GM18858 (cell line): ENCODE measurements at regions not wholly inside any gene's neighbourhood (a gene's known extent, or its start where the extent isn't known, plus 50 kb on each side); places are given as distances from the start of the nearest gene placed in this dataset.

ENCODE experiments used
- ATAC-seq: cut with Tn5 transposase; IDR thresholded peaks from one replicate; pipeline ENCODE4 v1.9.1; 2021; ENCODE audit not compliant: unreplicated experiment

GRCh38 chrX:45358392-45358791 is 157.7 kb upstream of the DIPK2B start:
- no peak for ATAC-seq

- no peak for ATAC-seq
These were observed 152.8 kb upstream of the DIPK2B start for GRCh38 chrX:45353456-45353855.

- no peak for ATAC-seq
These were observed 151.9 kb upstream of the DIPK2B start for GRCh38 chrX:45352611-45353010.

- no peak for ATAC-seq
These were observed 150.8 kb upstream of the DIPK2B start for GRCh38 chrX:45351478-45351877.

- no peak for ATAC-seq
These were observed 147.6 kb upstream of the DIPK2B start for GRCh38 chrX:45348296-45348695.

GRCh38 chrX:45347877-45348276 is 147.2 kb upstream of the DIPK2B start:
- ATAC-seq, result no peak

GRCh38 chrX:45344594-45344993 is 143.9 kb upstream of the DIPK2B start:
- no peak for ATAC-seq

GRCh38 chrX:45329217-45329616 is 128.5 kb upstream of the DIPK2B start:
- ATAC-seq, result no peak

GRCh38 chrX:45324941-45325340 is 124.3 kb upstream of the DIPK2B start:
- no peak for ATAC-seq

- ATAC-seq, result no peak
These were observed 122.7 kb upstream of the DIPK2B start for GRCh38 chrX:45323387-45323786.

GRCh38 chrX:45322820-45323219 is 122.1 kb upstream of the DIPK2B start:
- ATAC-seq, result no peak

GRCh38 chrX:45322382-45322781 is 121.7 kb upstream of the DIPK2B start:
- no peak for ATAC-seq

- ATAC-seq, result no peak
These were observed 119.5 kb upstream of the DIPK2B start for GRCh38 chrX:45320191-45320590.

GRCh38 chrX:45309801-45310200 is 109.1 kb upstream of the DIPK2B start:
- no peak for ATAC-seq

GRCh38 chrX:45309096-45309495 is 108.4 kb upstream of the DIPK2B start:
- ATAC-seq, result no peak

- ATAC-seq, result no peak
These were observed 106.1 kb upstream of the DIPK2B start for GRCh38 chrX:45306794-45307193.

- no peak for ATAC-seq
These were observed 100.0 kb upstream of the DIPK2B start for GRCh38 chrX:45300638-45301037.

- ATAC-seq, result no peak
These were observed 94.7 kb upstream of the DIPK2B start for GRCh38 chrX:45295259-45295986.

GRCh38 chrX:45274576-45274975 is 73.9 kb upstream of the DIPK2B start:
- ATAC-seq, result no peak

GRCh38 chrX:45267007-45267406 is 66.3 kb upstream of the DIPK2B start:
- ATAC-seq, result no peak

- ATAC-seq, result no peak
These were observed 65.8 kb upstream of the DIPK2B start for GRCh38 chrX:45266456-45266855.

GRCh38 chrX:45264865-45265264 is 64.2 kb upstream of the DIPK2B start:
- no peak for ATAC-seq

- ATAC-seq, result no peak
These were observed 60.8 kb upstream of the DIPK2B start for GRCh38 chrX:45261471-45261870.
